CD14-positive monocyte (primary cell): ENCODE measurements at regions not wholly inside any gene's neighbourhood (a gene's known extent, or its start where the extent isn't known, plus 50 kb on each side); places are given as distances from the start of the nearest gene placed in this dataset.

Experiments used
- DNase-seq, 3 donors: peaks; one replicate each; pipeline ENCODE4 v3.0.0-alpha.2; 2011 to 2022
- H2AFZ ChIP-seq: 2 replicates; pipeline ENCODE4 v1.6.0; 2012; ENCODE audit warnings: mild to moderate bottlenecking, low read depth, low read length, inconsistent platforms; ENCODE audit not compliant: insufficient read depth, poor library complexity, severe bottlenecking
- H3K27ac ChIP-seq, 2 donors: 1 replicate in 1 of 2; 2 replicates in 1 of 2; pipeline ENCODE4 v1.5.1; 2012 to 2013; ENCODE audit warnings: low read length in 2 of 2, control low read depth in 1 of 2, inconsistent platforms in 1 of 2, low read depth in 1 of 2, mild to moderate bottlenecking in 1 of 2
- H3K27me3 ChIP-seq, 2 donors: one replicate each; pipeline versions ENCODE4 v1.6.0 to v1.6.1; 2011 to 2013; ENCODE audit warnings: low read length in 2 of 2; ENCODE audit not compliant: control insufficient read depth in 2 of 2, insufficient read depth in 2 of 2
- H3K36me3 ChIP-seq, 2 donors: replicated peaks in 1 of 2; 1 replicate in 1 of 2; 2 replicates in 1 of 2; pipeline versions ENCODE4 v1.5.1 to v1.6.1; 2012 to 2013; ENCODE audit warnings: low read length in 2 of 2, control low read depth in 1 of 2, inconsistent platforms in 1 of 2, mild to moderate bottlenecking in 1 of 2; ENCODE audit not compliant: insufficient read depth in 2 of 2, control insufficient read depth in 1 of 2
- H3K4me1 ChIP-seq, 2 donors: 1 replicate in 1 of 2; 2 replicates in 1 of 2; pipeline versions ENCODE4 v1.5.1 to v1.6.1; 2012 to 2013; ENCODE audit warnings: low read length in 2 of 2, control low read depth in 1 of 2, inconsistent platforms in 1 of 2, mild to moderate bottlenecking in 1 of 2, moderate library complexity in 1 of 2; ENCODE audit not compliant: insufficient read depth in 2 of 2, control insufficient read depth in 1 of 2
- H3K4me2 ChIP-seq: replicated peaks from 2 replicates; pipeline ENCODE3; 2012; ENCODE audit warnings: low read length, moderate library complexity, mild to moderate bottlenecking; ENCODE audit not compliant: poor library complexity, severe bottlenecking; ENCODE audit errors: extremely low read depth
- H3K4me3 ChIP-seq, 3 experiments: fragments of 200-600 bp in 1 of 3; sonication (generic) in 1 of 3; replicated peaks in 1 of 3; 1 replicate in 2 of 3; 2 replicates in 1 of 3; pipeline ENCODE4 v1.5.1; 2011 to 2013; ENCODE audit warnings: low read length in 3 of 3, mild to moderate bottlenecking in 3 of 3, control low read depth in 2 of 3, low read depth in 2 of 3, inconsistent platforms in 1 of 3, moderate library complexity in 1 of 3
- H3K79me2 ChIP-seq: 2 replicates; pipeline ENCODE4 v1.6.0; 2012; ENCODE audit warnings: mild to moderate bottlenecking, control low read depth, inconsistent platforms, low read length, moderate library complexity; ENCODE audit not compliant: insufficient read depth
- H3K9ac ChIP-seq: 2 replicates; pipeline ENCODE4 v1.6.0; 2017; ENCODE audit warnings: low read length, mild to moderate bottlenecking; ENCODE audit not compliant: insufficient read depth, poor library complexity, severe bottlenecking
- H3K9me3 ChIP-seq, 2 donors: replicated peaks in 1 of 2; 1 replicate in 1 of 2; 2 replicates in 1 of 2; pipeline versions ENCODE4 v1.5.1 to v1.6.1; 2012 to 2013; ENCODE audit warnings: low read length in 2 of 2, control low read depth in 1 of 2; ENCODE audit not compliant: control insufficient read depth in 1 of 2, insufficient read depth in 1 of 2
- H4K20me1 ChIP-seq: 2 replicates; pipeline ENCODE4 v1.6.0; 2012; ENCODE audit warnings: mild to moderate bottlenecking, low read length, control low read depth, moderate library complexity; ENCODE audit not compliant: insufficient read depth
- H3K27ac Mint-ChIP-seq, 7 donors: one replicate each; pipeline ENCODE4 v1.8.0; 2020; ENCODE audit warnings: mild to moderate bottlenecking in 7 of 7, mixed read lengths in 7 of 7, moderate library complexity in 6 of 7, inconsistent platforms in 2 of 7
- H3K27me3 Mint-ChIP-seq, 3 donors: one replicate each; pipeline ENCODE4 v1.8.0; 2021 to 2022; ENCODE audit warnings: low read depth in 3 of 3, mild to moderate bottlenecking in 3 of 3, mixed read lengths in 3 of 3, moderate library complexity in 3 of 3, inconsistent platforms in 1 of 3
- H3K36me3 Mint-ChIP-seq, 2 donors: one replicate each; pipeline ENCODE4 v1.8.0; 2020; ENCODE audit warnings: mixed read lengths in 2 of 2, inconsistent platforms in 1 of 2, mild to moderate bottlenecking in 1 of 2
- H3K4me1 Mint-ChIP-seq: one replicate; pipeline ENCODE4 v1.8.0; 2020; ENCODE audit warnings: mild to moderate bottlenecking, mixed read lengths
- H3K4me3 Mint-ChIP-seq, 2 donors: one replicate each; pipeline ENCODE4 v1.8.0; 2020; ENCODE audit warnings: mild to moderate bottlenecking in 2 of 2, mixed read lengths in 2 of 2, moderate library complexity in 1 of 2
- H3K9me3 Mint-ChIP-seq, 7 donors: one replicate each; pipeline ENCODE4 v1.8.0; 2020 to 2022; ENCODE audit warnings: mixed read lengths in 7 of 7, mild to moderate bottlenecking in 6 of 7, moderate library complexity in 6 of 7, inconsistent platforms in 2 of 7
- CTCF ChIP-seq: fragments of 200-600 bp; IDR thresholded peaks from one replicate; pipeline ENCODE4 v1.8.0; 2022; ENCODE audit warnings: antibody characterized with exemption, mild to moderate bottlenecking
- WGBS: methylation state at CpG from one replicate; pipeline ENCODE4 v1.1.5; 2013; ENCODE audit warnings: missing lambda C conversion rate; ENCODE audit not compliant: insufficient coverage; 5-methylcytosine and 5-hydroxymethylcytosine counted together
- intact Hi-C, 2 donors: fragments of 100-400 bp; cut with micrococcal nuclease; formaldehyde crosslinking; loops; one replicate each; pipeline versions ENCODE4 v1.15.0 to v1.15.1; 2023

GRCh38 chr7:84363741-84364140 lies 169.2 kb upstream of the SEMA3A start:
- Mint-ChIP-seq H3K36me3 (no peaks in the 10 kb centered on the region), H3K27me3 (peaks cover 0 to 1% (median 0%) of the 10 kb centered on the region in 3 donors), H3K9me3 (peaks cover 0 to 6% (median 2%) of the 10 kb centered on the region in 7 donors), H3K4me3 (no peak overlapping the region), H3K4me1 (no peaks in the 10 kb centered on the region), H3K27ac (no peak overlapping the region)
- no peaks in the 10 kb centered on the region for H3K27me3 ChIP-seq
- no peak for TF ChIP-seq CTCF
- no peak for DNase-seq
- no peak overlapping the region for H3K4me3 ChIP-seq
- H3K9me3 ChIP-seq: no peaks in the 10 kb centered on the region
- no peak overlapping the region for H3K9ac ChIP-seq
- no peak overlapping the region for H3K27ac ChIP-seq
- intact Hi-C loops: no loop called here
- no peak overlapping the region for H2AFZ ChIP-seq
- H4K20me1 ChIP-seq: no peaks in the 10 kb centered on the region
- no peaks in the 10 kb centered on the region for H3K79me2 ChIP-seq
- H3K4me1 ChIP-seq: no peaks in the 10 kb centered on the region
- no peak overlapping the region for H3K4me2 ChIP-seq
- no peaks in the 10 kb centered on the region for H3K36me3 ChIP-seq

- no peaks in the 10 kb centered on the region for H3K36me3 ChIP-seq
- no peak for DNase-seq
- no peak overlapping the region for H3K4me2 ChIP-seq
- Mint-ChIP-seq H3K27me3 (peaks cover 0 to 1% (median 0%) of the 10 kb centered on the region in 3 donors), H3K9me3 (peaks cover 0 to 7% (median 3%) of the 10 kb centered on the region in 7 donors), H3K4me1 (no peaks in the 10 kb centered on the region), H3K27ac (no peak overlapping the region), H3K4me3 (no peak overlapping the region), H3K36me3 (no peaks in the 10 kb centered on the region)
- H3K9me3 ChIP-seq: no peaks in the 10 kb centered on the region
- no peak overlapping the region for H3K27ac ChIP-seq
- TF ChIP-seq CTCF: no peak
- no peaks in the 10 kb centered on the region for H3K4me1 ChIP-seq
- no peaks in the 10 kb centered on the region for H3K27me3 ChIP-seq
- H3K79me2 ChIP-seq: no peaks in the 10 kb centered on the region
- H3K9ac ChIP-seq: no peak overlapping the region
- no peak overlapping the region for H3K4me3 ChIP-seq
- no peaks in the 10 kb centered on the region for H4K20me1 ChIP-seq
- WGBS: no CpG with 5 or more reads among the region's 1 CpG
- intact Hi-C loops: no loop called here
- H2AFZ ChIP-seq: no peak overlapping the region
Measured at GRCh38 chr7:84362828-84363227, 168.2 kb upstream of the SEMA3A start.
